H9 (cell line): ENCODE measurements at regions not wholly inside any gene's neighbourhood (a gene's known extent, or its start where the extent isn't known, plus 50 kb on each side); places are given as distances from the start of the nearest gene placed in this dataset.

Source experiments
- DNase-seq: peaks from one replicate; pipeline ENCODE4 v3.0.0-alpha.2; 2017
- H2AFZ ChIP-seq: one replicate; pipeline ENCODE4 v1.6.1; 2013; ENCODE audit warnings: mild to moderate bottlenecking, low read length, control low read depth, moderate library complexity
- H2AK5ac ChIP-seq: 2 replicates; pipeline ENCODE4 v1.6.1; 2013; ENCODE audit warnings: low read length, control low read depth, mixed read lengths; ENCODE audit not compliant: insufficient read length
- H2BK120ac ChIP-seq: one replicate; pipeline ENCODE4 v1.6.1; 2013; ENCODE audit warnings: low read depth, mild to moderate bottlenecking, low read length, control low read depth, inconsistent platforms; ENCODE audit not compliant: poor library complexity, severe bottlenecking
- H2BK12ac ChIP-seq: 2 replicates; pipeline ENCODE4 v1.6.1; 2013; ENCODE audit warnings: low read length, control low read depth, mixed read lengths, low read depth; ENCODE audit not compliant: insufficient read length
- H2BK15ac ChIP-seq: 2 replicates; pipeline ENCODE4 v1.6.1; 2013; ENCODE audit warnings: low read depth, low read length, control low read depth
- H2BK20ac ChIP-seq: one replicate; pipeline ENCODE4 v1.6.1; 2013; ENCODE audit warnings: low read depth, mild to moderate bottlenecking, low read length, control low read depth, inconsistent platforms; ENCODE audit not compliant: poor library complexity, severe bottlenecking
- H2BK5ac ChIP-seq: 2 replicates; pipeline ENCODE4 v1.6.1; 2013; ENCODE audit warnings: low read length, control low read depth, mixed read lengths; ENCODE audit not compliant: insufficient read length
- H3K14ac ChIP-seq: 2 replicates; pipeline ENCODE4 v1.6.1; 2013; ENCODE audit warnings: low read length, control low read depth; ENCODE audit not compliant: insufficient read depth
- H3K18ac ChIP-seq: 2 replicates; pipeline ENCODE4 v1.6.1; 2013; ENCODE audit warnings: low read depth, mild to moderate bottlenecking, mixed read lengths, low read length, control low read depth; ENCODE audit not compliant: insufficient read length
- H3K23ac ChIP-seq: 2 replicates; pipeline ENCODE4 v1.6.1; 2013; ENCODE audit warnings: low read length, control low read depth, mixed read lengths, low read depth; ENCODE audit not compliant: insufficient read length
- H3K23me2 ChIP-seq: 2 replicates; pipeline ENCODE4 v1.6.1; 2013; ENCODE audit warnings: low read depth, mild to moderate bottlenecking, mixed read lengths, low read length, control low read depth; ENCODE audit not compliant: insufficient read length, poor library complexity, severe bottlenecking
- H3K27ac ChIP-seq: 2 replicates; pipeline ENCODE4 v1.5.1; 2013; ENCODE audit warnings: low read length, control low read depth, mixed read lengths, low read depth; ENCODE audit not compliant: insufficient read length
- H3K27me3 ChIP-seq: 2 replicates; pipeline ENCODE4 v1.6.1; 2013; ENCODE audit warnings: low read length, control low read depth, inconsistent platforms; ENCODE audit not compliant: insufficient read depth
- H3K4ac ChIP-seq: 2 replicates; pipeline ENCODE4 v1.6.1; 2013; ENCODE audit warnings: low read depth, mild to moderate bottlenecking, control low read depth, inconsistent platforms, low read length, moderate library complexity
- H3K4me1 ChIP-seq: 2 replicates; pipeline ENCODE4 v1.6.1; 2013; ENCODE audit warnings: low read length, control low read depth, inconsistent platforms; ENCODE audit not compliant: insufficient read depth
- H3K4me2 ChIP-seq: 2 replicates; pipeline ENCODE4 v1.6.1; 2013; ENCODE audit warnings: low read length, control low read depth, mixed read lengths; ENCODE audit not compliant: insufficient read length, insufficient read depth
- H3K56ac ChIP-seq: 2 replicates; pipeline ENCODE4 v1.6.1; 2013; ENCODE audit warnings: low read depth, mild to moderate bottlenecking, mixed read lengths, low read length, control low read depth; ENCODE audit not compliant: insufficient read length
- H3K79me1 ChIP-seq: 2 replicates; pipeline ENCODE4 v1.6.1; 2013; ENCODE audit warnings: low read depth, mild to moderate bottlenecking, moderate library complexity, low read length, control low read depth, inconsistent platforms; ENCODE audit not compliant: insufficient read depth, poor library complexity, severe bottlenecking
- H3K79me2 ChIP-seq: 2 replicates; pipeline ENCODE4 v1.6.1; 2013; ENCODE audit warnings: low read length, control low read depth, inconsistent platforms; ENCODE audit not compliant: insufficient read depth
- H3K9ac ChIP-seq: 2 replicates; pipeline ENCODE4 v1.6.1; 2013; ENCODE audit warnings: low read length, control low read depth, mixed read lengths; ENCODE audit not compliant: insufficient read length; ENCODE audit errors: extremely low read depth
- H3K9me3 ChIP-seq: one replicate; pipeline ENCODE4 v1.6.1; 2013; ENCODE audit warnings: low read depth, low read length, inconsistent platforms; ENCODE audit not compliant: control insufficient read depth
- H3T11ph ChIP-seq: one replicate; pipeline ENCODE4 v1.6.1; 2013; ENCODE audit warnings: mild to moderate bottlenecking, low read length, control low read depth, inconsistent platforms
- H4K20me1 ChIP-seq: one replicate; pipeline ENCODE4 v1.6.1; 2013; ENCODE audit not compliant: control insufficient read depth, insufficient read length, insufficient read depth
- H4K5ac ChIP-seq: 2 replicates; pipeline ENCODE4 v1.6.1; 2013; ENCODE audit warnings: low read depth, mild to moderate bottlenecking, mixed read lengths, low read length, control low read depth; ENCODE audit not compliant: insufficient read length
- H4K8ac ChIP-seq: replicated peaks from 2 replicates; pipeline ENCODE4 v1.6.1; 2013; ENCODE audit warnings: low read length, control low read depth, mixed read lengths, low read depth; ENCODE audit not compliant: insufficient read length
- H4K91ac ChIP-seq: 2 replicates; pipeline ENCODE4 v1.6.1; 2013; ENCODE audit warnings: low read depth, mild to moderate bottlenecking, moderate library complexity, mixed read lengths, low read length, control low read depth; ENCODE audit not compliant: insufficient read length
- H3K27ac Mint-ChIP-seq, 3 experiments: 2 replicates in 2 of 3; 3 replicates in 1 of 3; pipeline ENCODE4 v1.8.0; 2020 to 2021; ENCODE audit warnings: mixed read lengths in 3 of 3, mild to moderate bottlenecking in 1 of 3, moderate library complexity in 1 of 3
- H3K27me3 Mint-ChIP-seq: 2 replicates; pipeline ENCODE4 v1.8.0; 2021; ENCODE audit warnings: low read depth, mild to moderate bottlenecking, moderate library complexity, mixed read lengths
- H3K36me3 Mint-ChIP-seq, 3 experiments: 2 replicates in 2 of 3; 3 replicates in 1 of 3; pipeline ENCODE4 v1.8.0; 2020 to 2021; ENCODE audit warnings: low read depth in 3 of 3, mixed read lengths in 3 of 3; ENCODE audit not compliant: insufficient read depth in 1 of 3
- H3K4me1 Mint-ChIP-seq, 2 experiments: 2 replicates each; pipeline ENCODE4 v1.8.0; 2020; ENCODE audit warnings: mixed read lengths in 2 of 2
- H3K4me3 Mint-ChIP-seq, 2 experiments: 2 replicates in 1 of 2; 3 replicates in 1 of 2; pipeline ENCODE4 v1.8.0; 2020 to 2021; ENCODE audit warnings: mild to moderate bottlenecking in 2 of 2, mixed read lengths in 2 of 2, moderate library complexity in 1 of 2
- H3K9me3 Mint-ChIP-seq, 2 experiments: 2 replicates in 1 of 2; 3 replicates in 1 of 2; pipeline ENCODE4 v1.8.0; 2020; ENCODE audit warnings: mild to moderate bottlenecking in 2 of 2, mixed read lengths in 2 of 2, moderate library complexity in 1 of 2
- CTCF ChIP-seq: fragments of 200-600 bp; sonication (generic); conservative IDR thresholded peaks from 3 replicates; pipeline ENCODE4 v1.8.0; 2021; ENCODE audit warnings: antibody characterized with exemption, mild to moderate bottlenecking
- WGBS: extraction: QIAGEN DNeasy Blood & Tissue Kit; methylation state at CpG from one replicate; pipeline ENCODE4 v1.1.7; 2013; ENCODE audit warnings: missing lambda C conversion rate, low lambda C conversion rate, mixed read lengths; ENCODE audit not compliant: insufficient read length; ENCODE audit errors: extremely low coverage; 5-methylcytosine and 5-hydroxymethylcytosine counted together

- WGBS, result no CpG with 5 or more reads among the region's 2 CpGs
- no peak overlapping the region for H2BK20ac ChIP-seq
- no peak overlapping the region for H2BK120ac ChIP-seq
- H3K18ac ChIP-seq, result no peak overlapping the region
- no peak overlapping the region for H3K9ac ChIP-seq
- no peaks in the 10 kb centered on the region for H3K9me3 Mint-ChIP-seq
- H3K27me3 Mint-ChIP-seq, result no peaks in the 10 kb centered on the region; the same call in 1 of the 2 replicates
- no peak overlapping the region for H4K8ac ChIP-seq
- H3K4me1 Mint-ChIP-seq, result peaks cover 31% of the 10 kb centered on the region in 2 experiments
- H2BK15ac ChIP-seq, result no peak overlapping the region
- no peaks in the 10 kb centered on the region for H3K79me1 ChIP-seq
- H3K27me3 ChIP-seq, result no peaks in the 10 kb centered on the region
- no peak overlapping the region for H3K4me2 ChIP-seq
- no peak overlapping the region for H2AFZ ChIP-seq
- H3K14ac ChIP-seq, result no peak overlapping the region
- H3K36me3 Mint-ChIP-seq, result no peaks in the 10 kb centered on the region
- DNase-seq, result no peak
- H2BK5ac ChIP-seq, result no peak overlapping the region
- H3K23ac ChIP-seq, result no peak overlapping the region
- H4K20me1 ChIP-seq, result no peaks in the 10 kb centered on the region
- no peak overlapping the region for H3K56ac ChIP-seq
- no peak overlapping the region for H3K27ac Mint-ChIP-seq
- no peak overlapping the region for H4K5ac ChIP-seq
- no peak for TF ChIP-seq CTCF
- no peaks in the 10 kb centered on the region for H3K79me2 ChIP-seq
- H3K23me2 ChIP-seq, result no peaks in the 10 kb centered on the region
- no peaks in the 10 kb centered on the region for H3K9me3 ChIP-seq
- no peak overlapping the region for H2AK5ac ChIP-seq
- no peak overlapping the region for H3K27ac ChIP-seq
- H3K4me3 Mint-ChIP-seq, result no peak overlapping the region
- H4K91ac ChIP-seq, result no peak overlapping the region
- no peak overlapping the region for H3T11ph ChIP-seq
- peaks cover 14% of the 10 kb centered on the region for H3K4me1 ChIP-seq
- H3K4ac ChIP-seq, result no peak overlapping the region
- no peak overlapping the region for H2BK12ac ChIP-seq
These were observed 78.5 kb upstream of the CTNNA2 start for GRCh38 chr2:79434362-79434761.
